Stimulated activated CD8-positive, alpha-beta memory T cell treated with anti-CD3 and anti-CD28 coated beads, Interleukin-7, amount 100 ng/mL, for 48 hours (primary cell): ENCODE measurements at regions not wholly inside any gene's neighbourhood (a gene's known extent, or its start where the extent isn't known, plus 50 kb on each side); places are given as distances from the start of the nearest gene placed in this dataset.

Experiments used
- DNase-seq, 2 donors: peaks; one replicate each; pipeline ENCODE4 v3.0.0-alpha.2; 2020; ENCODE audit warnings: low read depth in 1 of 2; ENCODE audit errors: extremely low read depth in 1 of 2

- no peak for DNase-seq
These were observed 81.0 kb upstream of the ADRA2C start for GRCh38 chr4:3685081-3685645.

DNA sequence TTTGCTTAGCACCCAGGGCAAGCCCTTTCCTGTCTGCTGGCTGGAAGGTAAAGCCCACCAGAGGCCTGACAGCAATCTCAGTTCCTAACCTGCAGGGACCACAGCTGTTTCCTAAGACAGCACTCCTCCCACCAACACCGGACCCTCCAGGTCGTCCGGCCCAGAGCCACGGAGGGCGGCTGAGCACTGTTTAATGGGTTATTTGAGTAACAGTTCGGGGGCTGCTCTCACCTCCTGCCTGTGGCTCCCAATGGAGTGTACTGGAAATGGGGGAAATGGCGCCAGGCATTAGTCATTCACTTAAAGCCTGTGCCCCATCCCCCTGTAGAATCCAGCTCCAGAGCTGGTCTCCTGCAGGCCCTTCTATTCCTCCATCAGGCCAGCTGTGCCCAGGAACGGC lies 81.6 kb upstream of the ADRA2C start:
- no peak for DNase-seq

GRCh38 chr4:3683744-3684421 lies 82.3 kb upstream of the ADRA2C start:
- no peak for DNase-seq

GRCh38 chr4:3683077-3683743 lies 83.0 kb upstream of the ADRA2C start:
- no peak for DNase-seq

GRCh38 chr4:3682236-3683076 lies 83.7 kb upstream of the ADRA2C start:
- no peak for DNase-seq

GRCh38 chr4:3681191-3681590 lies 85.0 kb upstream of the ADRA2C start:
- no peak for DNase-seq

- DNase-seq: no peak
These were observed 85.5 kb upstream of the ADRA2C start for GRCh38 chr4:3680656-3681055.

DNA sequence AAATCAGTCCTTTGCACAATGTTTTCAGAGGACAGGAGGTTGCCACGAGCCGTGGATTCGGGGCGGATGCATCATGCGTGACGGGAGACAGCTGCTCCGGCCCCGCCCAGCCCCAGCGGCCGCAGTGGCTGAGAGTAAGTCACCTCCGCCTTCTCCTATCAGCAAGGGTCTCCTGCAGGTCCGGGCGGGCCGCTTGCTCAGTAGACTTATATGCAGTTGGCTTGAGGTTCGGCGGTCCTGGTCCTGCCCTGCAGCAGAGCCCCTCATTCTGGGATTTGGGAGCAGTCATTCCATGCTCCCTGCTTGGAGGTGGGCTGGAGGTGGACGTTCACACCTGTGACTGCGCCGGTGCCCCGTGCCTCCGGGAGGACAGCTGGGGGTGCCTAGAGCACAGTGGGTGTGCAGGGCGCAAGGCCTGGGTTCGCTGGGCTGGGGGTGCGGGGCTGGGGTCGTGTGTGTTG lies 86.3 kb upstream of the ADRA2C start:
- no peak for DNase-seq

- DNase-seq: no peak
These were observed 86.9 kb upstream of the ADRA2C start for GRCh38 chr4:3679071-3679825.

GRCh38 chr4:3677748-3678070 lies 88.5 kb upstream of the ADRA2C start:
- no peak for DNase-seq

GRCh38 chr4:3676907-3677747 lies 89.1 kb upstream of the ADRA2C start:
- no peak for DNase-seq

GRCh38 chr4:3676196-3676595 lies 90.0 kb upstream of the ADRA2C start:
- DNase-seq: no peak

DNA sequence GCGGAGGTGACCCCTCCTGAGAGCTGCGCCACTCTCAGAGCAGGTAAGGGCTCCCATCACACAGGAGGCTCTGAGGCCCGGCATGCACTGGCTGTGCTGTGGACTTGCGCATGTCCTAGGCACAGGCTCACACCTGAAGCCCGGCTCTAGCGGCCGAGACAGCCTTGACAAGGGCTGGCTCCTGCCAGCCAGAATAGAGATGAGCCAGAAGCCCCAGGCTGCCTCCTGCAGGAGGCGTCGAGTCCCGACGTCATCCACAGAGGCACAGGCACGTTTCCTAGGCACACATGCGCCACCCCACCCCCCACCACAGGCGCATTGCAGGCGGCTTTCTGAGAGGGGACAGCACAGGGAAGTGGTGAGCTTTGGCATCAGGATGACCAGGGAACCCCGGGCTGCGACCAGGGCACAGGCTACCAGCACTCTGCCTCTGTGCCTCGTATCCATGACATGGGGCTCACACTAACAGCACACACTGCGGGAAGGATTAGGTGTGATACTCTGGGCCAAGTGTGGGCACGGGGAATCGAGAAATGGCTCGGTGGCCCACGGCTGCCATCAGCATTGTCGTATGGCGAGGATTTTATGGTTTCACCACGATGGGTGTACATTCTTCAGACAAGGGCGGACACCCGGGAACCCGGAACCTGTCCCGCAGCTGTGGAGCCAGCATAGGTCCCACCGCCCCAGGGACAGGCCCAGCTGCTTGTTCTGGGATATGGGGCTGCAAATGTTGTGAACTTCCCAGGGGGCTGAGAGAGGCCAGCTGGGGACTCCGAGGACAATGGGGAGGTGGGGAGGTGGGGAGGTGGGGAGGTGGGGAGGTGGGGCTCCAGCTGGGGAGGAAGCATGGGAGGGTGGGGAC lies 90.7 kb upstream of the ADRA2C start:
- no peak for DNase-seq

DNA sequence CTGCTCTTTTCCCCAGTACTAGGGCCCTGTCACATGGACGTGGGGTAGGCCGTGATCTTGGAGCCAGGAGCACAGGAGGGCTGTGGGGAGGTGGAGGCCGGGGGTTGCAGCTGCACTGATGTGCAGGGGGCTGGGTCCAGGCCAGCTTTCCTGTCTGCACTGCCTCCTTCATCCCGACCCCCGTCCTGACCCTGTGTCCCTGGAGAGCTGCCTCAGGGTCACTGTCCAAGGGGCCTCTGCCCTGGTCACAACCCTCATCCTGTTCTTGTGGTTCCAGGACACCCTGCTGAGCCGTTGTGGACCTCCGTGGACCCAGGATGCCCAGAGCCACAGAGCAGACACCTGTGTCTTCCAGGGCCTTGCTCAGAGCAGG lies 91.7 kb upstream of the ADRA2C start:
- no peak for DNase-seq

DNA sequence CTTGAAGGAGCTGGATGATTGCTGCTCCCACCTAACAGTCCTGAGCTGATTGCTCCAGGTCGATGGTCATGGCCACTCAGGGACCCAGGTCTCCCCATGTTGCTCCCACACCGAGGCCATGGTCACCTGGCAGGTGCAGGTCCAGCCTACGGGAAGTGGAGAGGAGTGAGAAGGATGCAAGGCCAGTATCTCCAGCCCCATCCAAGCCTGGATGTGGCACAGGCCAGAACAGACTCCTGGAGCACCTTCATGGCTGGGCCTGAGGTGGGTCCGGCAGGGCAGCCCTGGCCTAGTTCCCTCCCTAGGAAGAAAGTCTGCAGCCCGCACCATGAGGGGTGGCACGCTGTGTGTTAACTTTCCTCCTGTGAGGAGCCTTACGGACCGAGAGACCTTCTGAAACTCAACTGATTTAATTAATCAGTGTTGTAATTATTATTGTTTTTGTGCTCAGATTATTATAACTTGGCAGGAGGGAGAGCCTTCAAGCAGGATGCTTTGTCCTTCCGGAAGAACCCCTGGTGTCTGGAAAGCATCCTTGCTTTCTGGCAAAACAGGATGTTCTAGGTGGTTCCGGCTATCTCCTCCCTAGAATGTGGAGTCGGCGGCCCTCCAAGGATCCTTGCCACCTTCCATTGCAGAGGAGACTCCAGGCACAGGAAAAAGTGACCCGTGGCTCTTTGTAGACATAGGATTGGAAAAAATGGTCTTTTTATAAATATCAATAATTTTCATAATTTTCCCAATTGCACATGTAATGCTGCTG lies 92.3 kb upstream of the ADRA2C start:
- DNase-seq: no peak

DNA sequence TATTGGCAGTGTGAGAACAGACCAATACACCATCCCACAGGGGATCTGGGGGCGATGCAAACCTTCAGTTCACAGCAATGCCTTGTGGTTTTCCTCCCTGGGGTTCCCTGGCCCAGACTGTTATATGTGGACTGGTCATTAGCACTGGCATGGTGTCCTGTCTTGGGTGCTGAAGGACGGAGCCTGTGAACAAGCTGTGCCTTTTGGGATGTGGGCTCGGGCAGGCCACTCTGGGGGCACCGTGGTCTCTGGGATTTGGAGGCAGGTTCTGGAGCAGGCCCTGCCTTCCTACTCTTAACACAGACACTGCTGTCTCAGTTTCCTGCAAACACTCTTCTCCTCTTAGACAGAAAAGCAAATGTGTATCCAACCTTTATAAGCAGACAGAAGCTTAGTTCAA lies 93.0 kb upstream of the ADRA2C start:
- no peak for DNase-seq

GRCh38 chr4:3672465-3672831 lies 93.7 kb upstream of the ADRA2C start:
- no peak for DNase-seq
